Brain microvascular endothelial cell (primary cell): ENCODE measurements at regions not wholly inside any gene's neighbourhood (a gene's known extent, or its start where the extent isn't known, plus 50 kb on each side); places are given as distances from the start of the nearest gene placed in this dataset.

Experiments used
- DNase-seq: peaks from one replicate; pipeline ENCODE4 v3.0.0-alpha.2; 2020
- H3K27ac ChIP-seq: fragments of 250-450 bp; sonication (Bioruptor Pico); 2 replicates; pipeline ENCODE4 v1.5.1; 2020; ENCODE audit warnings: mild to moderate bottlenecking, moderate library complexity
- H3K27me3 ChIP-seq: fragments of 250-450 bp; sonication (Bioruptor Pico); replicated peaks from 2 replicates; pipeline ENCODE4 v1.5.1; 2020; ENCODE audit warnings: mild to moderate bottlenecking
- H3K36me3 ChIP-seq: fragments of 250-450 bp; sonication (Bioruptor Pico); replicated peaks from 2 replicates; pipeline ENCODE4 v1.5.1; 2020; ENCODE audit warnings: mild to moderate bottlenecking
- H3K4me3 ChIP-seq: 2 replicates; pipeline ENCODE4 v1.5.1; 2011; ENCODE audit warnings: low read depth, mild to moderate bottlenecking, control low read depth, low read length, moderate library complexity
- CTCF ChIP-seq: IDR thresholded peaks from 2 replicates; pipeline ENCODE4 v1.5.1; 2011; ENCODE audit warnings: low read depth, mild to moderate bottlenecking, moderate library complexity, low read length, control low read depth, inconsistent platforms; ENCODE audit errors: missing control alignments
- in situ Hi-C: cut with HindIII; loops from 2 replicates; pipeline ENCODE4 v1.10.0; 2017; ENCODE audit warnings: low sequenced_read_pairs, low pct_ligation_motif_present

- H3K27ac ChIP-seq, result no peak overlapping the region
- DNase-seq, result peak; percentile 84
- H3K27me3 ChIP-seq, result no peaks in the 10 kb centered on the region
- in situ Hi-C loops, result no loop called here
- H3K36me3 ChIP-seq, result no peaks in the 10 kb centered on the region
- H3K4me3 ChIP-seq, result no peak overlapping the region
- no peak for TF ChIP-seq CTCF
Measured at GRCh38 chr16:64428463-64429113, 693.3 kb downstream of the CDH11 start.

- Histone ChIP-seq H3K4me3 (no peak overlapping the region), H3K27me3 (no peaks in the 10 kb centered on the region), H3K27ac (no peak overlapping the region), H3K36me3 (no peaks in the 10 kb centered on the region)
- TF ChIP-seq CTCF, result no peak
- DNase-seq, result no peak
- in situ Hi-C loops, result no loop called here
Measured at GRCh38 chr16:64426131-64426666, 695.7 kb downstream of the CDH11 start.

- Histone ChIP-seq H3K27me3 (no peaks in the 10 kb centered on the region), H3K4me3 (no peak overlapping the region), H3K36me3 (no peaks in the 10 kb centered on the region), H3K27ac (no peak overlapping the region)
- no peak for DNase-seq
- no peak for TF ChIP-seq CTCF
- in situ Hi-C loops, result no loop called here
Measured at GRCh38 chr16:64425381-64425780, 696.5 kb downstream of the CDH11 start.

GRCh38 chr16:64422259-64422658 is 699.6 kb downstream of the CDH11 start:
- no peak for TF ChIP-seq CTCF
- H3K27ac ChIP-seq, result no peak overlapping the region
- no peaks in the 10 kb centered on the region for H3K36me3 ChIP-seq
- DNase-seq, result no peak
- in situ Hi-C loops, result no loop called here
- no peak overlapping the region for H3K4me3 ChIP-seq
- H3K27me3 ChIP-seq, result no peaks in the 10 kb centered on the region

- no peak for TF ChIP-seq CTCF
- no peak for DNase-seq
- H3K27ac ChIP-seq, result no peak overlapping the region
- in situ Hi-C loops, result no loop called here
- no peaks in the 10 kb centered on the region for H3K27me3 ChIP-seq
- H3K4me3 ChIP-seq, result no peak overlapping the region
- no peaks in the 10 kb centered on the region for H3K36me3 ChIP-seq
Measured at GRCh38 chr16:64421515-64421914, 700.3 kb downstream of the CDH11 start.

- DNase-seq, result no peak
- Histone ChIP-seq H3K4me3 (no peak overlapping the region), H3K27me3 (no peaks in the 10 kb centered on the region), H3K27ac (no peak overlapping the region), H3K36me3 (no peaks in the 10 kb centered on the region)
- TF ChIP-seq CTCF, result no peak
- in situ Hi-C loops, result no loop called here
Measured at GRCh38 chr16:64419832-64420231, 702.0 kb downstream of the CDH11 start.
